ENCODE measurements at regions not wholly inside any gene's neighbourhood (a gene's known extent, or its start where the extent isn't known, plus 50 kb on each side); places are given as distances from the start of the nearest gene placed in this dataset.

DNA sequence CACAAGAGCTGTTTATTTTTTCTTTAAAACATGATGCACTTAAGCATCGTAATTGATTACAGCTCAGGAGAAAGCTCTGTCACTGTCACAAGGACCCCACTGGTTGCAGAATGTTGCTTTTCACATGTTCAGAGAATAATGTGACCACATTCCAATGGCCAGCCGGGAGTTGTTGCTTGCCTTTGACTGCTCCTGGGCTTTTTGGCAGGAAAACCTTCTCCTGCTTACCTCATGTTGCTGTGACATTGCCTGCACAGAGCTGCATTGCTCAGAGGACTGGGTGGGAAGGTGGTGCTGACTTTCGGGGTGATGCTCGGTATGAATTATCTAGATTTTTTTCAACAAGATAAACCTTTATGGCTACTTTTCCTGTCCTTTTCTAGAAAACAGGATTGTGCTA, 88.2 kb downstream of the PALM2AKAP2 start:
- ATAC-seq: peak; percentile 47; the same call in 2 of the 3 replicates
- TF ChIP-seq, protein P1, sequence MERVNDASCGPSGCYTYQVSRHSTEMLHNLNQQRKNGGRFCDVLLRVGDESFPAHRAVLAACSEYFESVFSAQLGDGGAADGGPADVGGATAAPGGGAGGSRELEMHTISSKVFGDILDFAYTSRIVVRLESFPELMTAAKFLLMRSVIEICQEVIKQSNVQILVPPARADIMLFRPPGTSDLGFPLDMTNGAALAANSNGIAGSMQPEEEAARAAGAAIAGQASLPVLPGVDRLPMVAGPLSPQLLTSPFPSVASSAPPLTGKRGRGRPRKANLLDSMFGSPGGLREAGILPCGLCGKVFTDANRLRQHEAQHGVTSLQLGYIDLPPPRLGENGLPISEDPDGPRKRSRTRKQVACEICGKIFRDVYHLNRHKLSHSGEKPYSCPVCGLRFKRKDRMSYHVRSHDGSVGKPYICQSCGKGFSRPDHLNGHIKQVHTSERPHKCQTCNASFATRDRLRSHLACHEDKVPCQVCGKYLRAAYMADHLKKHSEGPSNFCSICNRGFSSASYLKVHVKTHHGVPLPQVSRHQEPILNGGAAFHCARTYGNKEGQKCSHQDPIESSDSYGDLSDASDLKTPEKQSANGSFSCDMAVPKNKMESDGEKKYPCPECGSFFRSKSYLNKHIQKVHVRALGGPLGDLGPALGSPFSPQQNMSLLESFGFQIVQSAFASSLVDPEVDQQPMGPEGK (CRISPR knock-in tag; IDR thresholded peaks at IDR 0.05; ENCODE audit: borderline replicate concordance): no peak
- TF ChIP-seq BACH2 (CRISPR knock-in tag; IDR thresholded peaks at IDR 0.05; ENCODE audit: borderline replicate concordance): no peak

DNA sequence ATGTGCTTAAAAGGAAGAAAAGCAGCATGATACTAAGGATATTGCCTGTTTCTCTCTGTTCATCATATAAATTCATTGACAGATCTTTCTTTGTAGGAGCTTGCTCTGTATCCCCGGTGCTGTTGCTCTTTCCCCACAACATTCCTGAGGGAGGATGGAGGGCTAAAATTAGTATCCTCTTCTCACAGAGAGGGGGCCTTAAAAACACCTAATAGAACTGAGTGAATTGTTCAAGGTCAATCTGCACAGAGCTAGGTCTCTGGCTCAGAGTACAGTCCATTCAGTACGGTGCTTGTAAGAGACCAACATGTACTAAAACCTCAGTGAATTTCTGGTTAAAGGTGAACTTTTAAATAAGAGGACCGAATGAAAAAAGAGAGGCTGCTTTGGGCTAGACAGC, 88.7 kb downstream of the PALM2AKAP2 start:
- TF ChIP-seq, protein P2, sequence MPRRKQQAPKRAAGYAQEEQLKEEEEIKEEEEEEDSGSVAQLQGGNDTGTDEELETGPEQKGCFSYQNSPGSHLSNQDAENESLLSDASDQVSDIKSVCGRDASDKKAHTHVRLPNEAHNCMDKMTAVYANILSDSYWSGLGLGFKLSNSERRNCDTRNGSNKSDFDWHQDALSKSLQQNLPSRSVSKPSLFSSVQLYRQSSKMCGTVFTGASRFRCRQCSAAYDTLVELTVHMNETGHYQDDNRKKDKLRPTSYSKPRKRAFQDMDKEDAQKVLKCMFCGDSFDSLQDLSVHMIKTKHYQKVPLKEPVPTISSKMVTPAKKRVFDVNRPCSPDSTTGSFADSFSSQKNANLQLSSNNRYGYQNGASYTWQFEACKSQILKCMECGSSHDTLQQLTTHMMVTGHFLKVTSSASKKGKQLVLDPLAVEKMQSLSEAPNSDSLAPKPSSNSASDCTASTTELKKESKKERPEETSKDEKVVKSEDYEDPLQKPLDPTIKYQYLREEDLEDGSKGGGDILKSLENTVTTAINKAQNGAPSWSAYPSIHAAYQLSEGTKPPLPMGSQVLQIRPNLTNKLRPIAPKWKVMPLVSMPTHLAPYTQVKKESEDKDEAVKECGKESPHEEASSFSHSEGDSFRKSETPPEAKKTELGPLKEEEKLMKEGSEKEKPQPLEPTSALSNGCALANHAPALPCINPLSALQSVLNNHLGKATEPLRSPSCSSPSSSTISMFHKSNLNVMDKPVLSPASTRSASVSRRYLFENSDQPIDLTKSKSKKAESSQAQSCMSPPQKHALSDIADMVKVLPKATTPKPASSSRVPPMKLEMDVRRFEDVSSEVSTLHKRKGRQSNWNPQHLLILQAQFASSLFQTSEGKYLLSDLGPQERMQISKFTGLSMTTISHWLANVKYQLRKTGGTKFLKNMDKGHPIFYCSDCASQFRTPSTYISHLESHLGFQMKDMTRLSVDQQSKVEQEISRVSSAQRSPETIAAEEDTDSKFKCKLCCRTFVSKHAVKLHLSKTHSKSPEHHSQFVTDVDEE (CRISPR knock-in tag; IDR thresholded peaks at IDR 0.05): no peak

DNA sequence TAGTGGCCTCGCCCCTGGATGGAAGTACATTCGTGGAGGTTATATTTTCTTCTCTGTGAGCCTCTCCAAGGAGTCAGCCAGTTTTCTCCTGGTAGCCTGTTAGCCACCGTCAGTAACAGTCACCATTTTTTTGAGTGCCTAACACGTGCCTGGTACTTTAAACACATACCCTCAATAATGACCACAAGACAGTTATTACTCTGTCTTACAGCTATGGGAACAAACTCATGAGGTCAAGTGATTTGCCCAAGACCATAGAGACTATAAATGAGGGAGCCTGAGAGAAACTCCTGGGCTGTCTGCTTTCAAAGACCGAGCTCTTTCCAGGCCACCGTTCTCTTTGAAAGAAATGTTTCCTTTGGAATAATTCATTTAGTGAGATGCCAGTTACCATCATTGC, 90.4 kb downstream of the PALM2AKAP2 start:
- ATAC-seq: no peak
- TF ChIP-seq SNAI2 (CRISPR knock-in tag; IDR thresholded peaks at IDR 0.05) (no peak), ZFP3 (CRISPR knock-in tag; IDR thresholded peaks at IDR 0.05) (no peak), CSDC2 (CRISPR knock-in tag; IDR thresholded peaks at IDR 0.05) (no peak), ARNTL (CRISPR knock-in tag; IDR thresholded peaks at IDR 0.05; ENCODE audit: borderline replicate concordance, low read depth) (no peak), BACH2 (CRISPR knock-in tag; IDR thresholded peaks at IDR 0.05; ENCODE audit: borderline replicate concordance) (no peak), ZFP30 (CRISPR knock-in tag; IDR thresholded peaks at IDR 0.05) (no peak), ZNF70 (CRISPR knock-in tag; IDR thresholded peaks at IDR 0.05) (no peak), ZNF8 (CRISPR knock-in tag; IDR thresholded peaks at IDR 0.05) (no peak), GLIS3 (CRISPR knock-in tag; IDR thresholded peaks at IDR 0.05) (no peak), OSR1 (CRISPR knock-in tag; IDR thresholded peaks at IDR 0.05) (no peak), TOX (CRISPR knock-in tag; IDR thresholded peaks at IDR 0.05; ENCODE audit: borderline replicate concordance) (no peak)
- TF ChIP-seq, protein P1 (CRISPR knock-in tag; IDR thresholded peaks at IDR 0.05; ENCODE audit: borderline replicate concordance): no peak
- TF ChIP-seq, protein P3, sequence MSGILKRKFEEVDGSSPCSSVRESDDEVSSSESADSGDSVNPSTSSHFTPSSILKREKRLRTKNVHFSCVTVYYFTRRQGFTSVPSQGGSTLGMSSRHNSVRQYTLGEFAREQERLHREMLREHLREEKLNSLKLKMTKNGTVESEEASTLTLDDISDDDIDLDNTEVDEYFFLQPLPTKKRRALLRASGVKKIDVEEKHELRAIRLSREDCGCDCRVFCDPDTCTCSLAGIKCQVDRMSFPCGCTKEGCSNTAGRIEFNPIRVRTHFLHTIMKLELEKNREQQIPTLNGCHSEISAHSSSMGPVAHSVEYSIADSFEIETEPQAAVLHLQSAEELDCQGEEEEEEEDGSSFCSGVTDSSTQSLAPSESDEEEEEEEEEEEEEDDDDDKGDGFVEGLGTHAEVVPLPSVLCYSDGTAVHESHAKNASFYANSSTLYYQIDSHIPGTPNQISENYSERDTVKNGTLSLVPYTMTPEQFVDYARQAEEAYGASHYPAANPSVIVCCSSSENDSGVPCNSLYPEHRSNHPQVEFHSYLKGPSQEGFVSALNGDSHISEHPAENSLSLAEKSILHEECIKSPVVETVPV (CRISPR knock-in tag; IDR thresholded peaks at IDR 0.05): no peak
- TF ChIP-seq, protein P2 (CRISPR knock-in tag; IDR thresholded peaks at IDR 0.05): no peak
- TF ChIP-seq, protein P4, sequence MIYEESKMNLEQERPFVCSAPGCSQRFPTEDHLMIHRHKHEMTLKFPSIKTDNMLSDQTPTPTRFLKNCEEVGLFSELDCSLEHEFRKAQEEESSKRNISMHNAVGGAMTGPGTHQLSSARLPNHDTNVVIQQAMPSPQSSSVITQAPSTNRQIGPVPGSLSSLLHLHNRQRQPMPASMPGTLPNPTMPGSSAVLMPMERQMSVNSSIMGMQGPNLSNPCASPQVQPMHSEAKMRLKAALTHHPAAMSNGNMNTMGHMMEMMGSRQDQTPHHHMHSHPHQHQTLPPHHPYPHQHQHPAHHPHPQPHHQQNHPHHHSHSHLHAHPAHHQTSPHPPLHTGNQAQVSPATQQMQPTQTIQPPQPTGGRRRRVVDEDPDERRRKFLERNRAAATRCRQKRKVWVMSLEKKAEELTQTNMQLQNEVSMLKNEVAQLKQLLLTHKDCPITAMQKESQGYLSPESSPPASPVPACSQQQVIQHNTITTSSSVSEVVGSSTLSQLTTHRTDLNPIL (CRISPR knock-in tag; IDR thresholded peaks at IDR 0.05; ENCODE audit: low read depth): no peak
- TF ChIP-seq, protein P5, sequence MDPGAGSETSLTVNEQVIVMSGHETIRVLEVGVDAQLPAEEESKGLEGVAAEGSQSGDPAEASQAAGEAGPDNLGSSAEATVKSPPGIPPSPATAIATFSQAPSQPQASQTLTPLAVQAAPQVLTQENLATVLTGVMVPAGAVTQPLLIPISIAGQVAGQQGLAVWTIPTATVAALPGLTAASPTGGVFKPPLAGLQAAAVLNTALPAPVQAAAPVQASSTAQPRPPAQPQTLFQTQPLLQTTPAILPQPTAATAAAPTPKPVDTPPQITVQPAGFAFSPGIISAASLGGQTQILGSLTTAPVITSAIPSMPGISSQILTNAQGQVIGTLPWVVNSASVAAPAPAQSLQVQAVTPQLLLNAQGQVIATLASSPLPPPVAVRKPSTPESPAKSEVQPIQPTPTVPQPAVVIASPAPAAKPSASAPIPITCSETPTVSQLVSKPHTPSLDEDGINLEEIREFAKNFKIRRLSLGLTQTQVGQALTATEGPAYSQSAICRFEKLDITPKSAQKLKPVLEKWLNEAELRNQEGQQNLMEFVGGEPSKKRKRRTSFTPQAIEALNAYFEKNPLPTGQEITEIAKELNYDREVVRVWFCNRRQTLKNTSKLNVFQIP (CRISPR knock-in tag; IDR thresholded peaks at IDR 0.05; ENCODE audit: borderline replicate concordance, low read depth): no peak

More for the DNA sequence above, 88.7 kb downstream of the PALM2AKAP2 start:
- no peak for ATAC-seq
